GM12875 (cell line): ENCODE measurements at regions not wholly inside any gene's neighbourhood (a gene's known extent, or its start where the extent isn't known, plus 50 kb on each side); places are given as distances from the start of the nearest gene placed in this dataset.

Experiments used
- H3K4me3 ChIP-seq: one replicate; pipeline ENCODE4 v1.5.1; 2011; ENCODE audit warnings: low read depth, low read length, control low read depth
- TF ChIP-seq, protein P1 (sequence below): IDR thresholded peaks from 2 replicates; pipeline ENCODE4 v1.5.1; 2011; ENCODE audit warnings: low read depth, mild to moderate bottlenecking, control low read depth, inconsistent platforms, low read length, moderate library complexity, borderline replicate concordance; ENCODE audit not compliant: insufficient read depth

DNA sequence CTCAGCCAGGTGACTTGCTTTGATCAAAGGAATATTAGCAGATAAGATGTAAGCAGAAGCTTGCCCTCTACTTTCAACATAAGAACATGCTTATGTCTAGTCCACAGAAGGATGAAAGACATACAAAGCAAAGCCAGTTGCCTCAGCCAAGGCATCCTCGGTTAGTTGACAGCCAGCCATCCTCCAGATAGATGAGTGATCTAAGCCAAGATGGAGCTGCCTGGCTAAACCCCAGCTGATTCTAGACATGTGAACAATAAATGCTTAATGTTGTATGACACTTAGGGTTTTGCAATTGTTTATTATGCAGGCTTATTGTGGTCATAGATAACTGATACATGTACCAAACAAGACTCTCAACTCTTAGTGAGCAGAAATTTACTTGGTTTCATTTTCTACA is 157.6 kb upstream of the TMTC2 start:
- no peak overlapping the region for H3K4me3 ChIP-seq
- TF ChIP-seq, protein P1, sequence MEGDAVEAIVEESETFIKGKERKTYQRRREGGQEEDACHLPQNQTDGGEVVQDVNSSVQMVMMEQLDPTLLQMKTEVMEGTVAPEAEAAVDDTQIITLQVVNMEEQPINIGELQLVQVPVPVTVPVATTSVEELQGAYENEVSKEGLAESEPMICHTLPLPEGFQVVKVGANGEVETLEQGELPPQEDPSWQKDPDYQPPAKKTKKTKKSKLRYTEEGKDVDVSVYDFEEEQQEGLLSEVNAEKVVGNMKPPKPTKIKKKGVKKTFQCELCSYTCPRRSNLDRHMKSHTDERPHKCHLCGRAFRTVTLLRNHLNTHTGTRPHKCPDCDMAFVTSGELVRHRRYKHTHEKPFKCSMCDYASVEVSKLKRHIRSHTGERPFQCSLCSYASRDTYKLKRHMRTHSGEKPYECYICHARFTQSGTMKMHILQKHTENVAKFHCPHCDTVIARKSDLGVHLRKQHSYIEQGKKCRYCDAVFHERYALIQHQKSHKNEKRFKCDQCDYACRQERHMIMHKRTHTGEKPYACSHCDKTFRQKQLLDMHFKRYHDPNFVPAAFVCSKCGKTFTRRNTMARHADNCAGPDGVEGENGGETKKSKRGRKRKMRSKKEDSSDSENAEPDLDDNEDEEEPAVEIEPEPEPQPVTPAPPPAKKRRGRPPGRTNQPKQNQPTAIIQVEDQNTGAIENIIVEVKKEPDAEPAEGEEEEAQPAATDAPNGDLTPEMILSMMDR: no peak

DNA sequence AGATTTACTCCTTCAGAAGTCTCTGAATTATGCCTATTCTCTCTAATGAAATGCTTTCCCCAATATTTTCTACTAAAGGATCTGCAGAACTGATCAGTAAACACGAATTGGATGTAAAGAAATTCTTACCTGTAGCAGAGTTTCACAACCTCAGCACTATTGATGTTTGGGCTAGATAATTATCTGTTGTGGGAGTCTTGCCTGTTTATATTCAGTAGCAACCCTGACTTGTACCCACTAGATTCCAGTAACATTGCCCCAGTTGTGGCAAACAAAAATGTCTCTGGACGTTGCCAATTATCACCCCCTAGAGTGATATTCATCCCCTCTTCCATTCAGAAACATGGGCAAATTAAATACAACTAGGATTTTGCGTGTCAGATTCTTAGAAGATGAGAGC is 156.8 kb upstream of the TMTC2 start:
- TF ChIP-seq, protein P1: no peak

DNA sequence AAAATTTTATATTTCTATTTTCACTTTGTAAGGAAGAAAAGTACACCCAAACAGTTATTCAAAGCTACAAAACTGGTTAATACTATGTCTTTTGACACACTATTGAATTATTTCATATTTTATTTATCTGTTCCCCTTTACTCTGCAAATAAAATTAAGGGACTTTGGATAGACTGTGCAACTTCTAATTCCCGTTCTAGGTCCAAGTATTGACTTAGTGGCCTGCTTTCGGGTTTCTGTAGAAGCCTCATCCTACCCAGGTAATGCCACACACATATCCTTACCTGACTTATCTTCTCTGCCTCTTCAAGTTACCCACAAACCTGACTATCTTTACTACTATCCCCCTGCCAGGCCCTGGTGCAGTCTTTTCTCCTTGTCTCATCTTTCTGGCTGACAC is 156.3 kb upstream of the TMTC2 start:
- no peak overlapping the region for H3K4me3 ChIP-seq
- TF ChIP-seq, protein P1: no peak

More for the DNA sequence above, 156.8 kb upstream of the TMTC2 start:
- no peak overlapping the region for H3K4me3 ChIP-seq

DNA sequence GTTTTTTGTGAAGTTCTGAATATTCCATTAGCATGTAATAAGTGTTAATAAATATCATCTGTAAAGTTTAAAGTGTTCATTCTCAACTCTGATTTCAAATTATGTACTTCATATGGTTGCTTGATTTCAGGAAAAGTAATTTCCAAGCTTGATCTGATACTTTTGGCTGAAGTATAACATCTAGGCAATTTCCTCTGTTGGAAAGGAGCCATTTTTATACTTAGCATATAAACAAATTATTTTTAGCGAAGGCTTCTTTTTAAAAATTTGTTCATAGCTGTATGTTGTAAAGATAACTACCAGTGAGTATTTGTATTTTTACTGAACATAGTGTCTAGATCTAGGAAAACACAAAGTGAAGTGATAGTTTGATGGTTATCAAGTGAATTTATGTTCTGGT is 153.4 kb upstream of the TMTC2 start:
- no peak overlapping the region for H3K4me3 ChIP-seq
- TF ChIP-seq, protein P1: no peak

DNA sequence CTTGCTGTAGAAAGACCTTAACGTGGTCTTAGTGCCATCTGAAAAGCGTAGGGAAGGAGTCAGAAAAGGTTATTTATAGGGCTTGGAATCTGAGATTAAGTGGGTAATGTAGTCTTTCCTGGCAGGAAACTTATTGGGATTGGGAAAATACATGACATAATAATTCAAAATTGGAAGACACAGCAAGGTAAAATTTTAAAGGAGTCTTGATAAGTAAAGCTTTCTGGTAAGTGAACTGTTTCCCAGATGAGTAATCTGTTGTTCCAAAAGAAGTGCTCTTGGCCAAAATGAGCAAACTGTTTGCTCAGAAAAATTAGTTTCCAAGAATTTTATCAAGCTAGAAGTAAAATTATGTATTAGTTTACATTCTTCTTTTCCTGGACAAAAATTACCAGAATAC is 149.3 kb upstream of the TMTC2 start:
- TF ChIP-seq, protein P1: no peak
- H3K4me3 ChIP-seq: no peak overlapping the region

DNA sequence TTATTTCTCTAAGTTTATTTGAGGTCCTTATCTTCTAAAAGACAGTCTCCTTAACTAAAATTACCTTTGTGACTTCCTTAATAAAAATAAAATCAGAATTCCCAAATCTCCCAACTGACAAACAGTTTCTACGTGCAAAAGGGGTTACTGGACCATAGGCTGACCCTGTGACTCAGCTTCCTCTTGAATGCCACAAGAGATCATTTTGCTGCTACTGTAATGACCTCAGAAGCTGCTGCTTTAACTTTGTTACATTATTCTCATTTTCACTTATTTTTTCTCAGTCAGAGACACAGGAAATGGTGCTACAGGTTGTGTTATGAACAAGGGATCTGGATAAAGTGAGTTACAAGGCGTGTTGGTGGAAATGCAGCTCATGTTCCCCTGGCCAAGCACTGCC is 132.2 kb upstream of the TMTC2 start:
- no peak overlapping the region for H3K4me3 ChIP-seq
- TF ChIP-seq, protein P1: no peak

DNA sequence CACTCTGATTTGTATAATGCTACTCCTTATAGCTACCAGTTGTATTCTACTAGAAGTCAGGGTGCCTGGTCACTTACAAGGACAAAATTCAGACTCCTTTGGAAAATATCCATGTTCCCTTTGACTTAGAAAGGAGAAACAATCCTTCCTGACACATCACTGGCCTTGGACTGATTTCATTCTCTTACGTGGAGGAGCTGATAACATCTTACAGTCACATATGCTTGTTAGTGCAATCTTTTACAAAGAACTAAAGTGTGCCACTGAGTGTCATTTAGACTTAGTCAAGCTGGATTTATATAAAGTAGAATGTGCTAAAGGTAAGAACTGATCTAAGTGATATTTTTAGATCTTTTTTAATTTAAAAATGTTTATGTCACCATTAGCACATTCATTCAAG is 131.0 kb upstream of the TMTC2 start:
- TF ChIP-seq, protein P1: no peak
- no peak overlapping the region for H3K4me3 ChIP-seq
